ENCODE measurements at regions not wholly inside any gene's neighbourhood (a gene's known extent, or its start where the extent isn't known, plus 50 kb on each side); places are given as distances from the start of the nearest gene placed in this dataset.

GRCh38 chr6:44606504-44606903 is 219.0 kb downstream of the CDC5L start:
- H3K4me3 ChIP-seq (ENCODE audit: low read depth, low read length): no peak overlapping the region
- TF ChIP-seq CTCF (IDR thresholded peaks at IDR 0.05; ENCODE audit: low read depth, low read length): no peak

- H3K4me3 ChIP-seq (ENCODE audit: low read depth, low read length): no peak overlapping the region
- TF ChIP-seq CTCF (IDR thresholded peaks at IDR 0.05; ENCODE audit: low read depth, low read length): no peak
These were observed 219.5 kb downstream of the CDC5L start for GRCh38 chr6:44606976-44607375.

- no peak for TF ChIP-seq CTCF (IDR thresholded peaks at IDR 0.05; ENCODE audit: low read depth, low read length)
- no peak overlapping the region for H3K4me3 ChIP-seq (ENCODE audit: low read depth, low read length)
These were observed 220.7 kb downstream of the CDC5L start for GRCh38 chr6:44608175-44608574.

- no peak for TF ChIP-seq CTCF (IDR thresholded peaks at IDR 0.05; ENCODE audit: low read depth, low read length)
- H3K4me3 ChIP-seq (ENCODE audit: low read depth, low read length): no peak overlapping the region
These were observed 221.6 kb downstream of the CDC5L start for GRCh38 chr6:44609051-44609612.

GRCh38 chr6:44614396-44614795 is 226.9 kb downstream of the CDC5L start:
- H3K4me3 ChIP-seq (ENCODE audit: low read depth, low read length): no peak overlapping the region
- no peak for TF ChIP-seq CTCF (IDR thresholded peaks at IDR 0.05; ENCODE audit: low read depth, low read length)

GRCh38 chr6:44615621-44616020 is 228.1 kb downstream of the CDC5L start:
- H3K4me3 ChIP-seq (ENCODE audit: low read depth, low read length): no peak overlapping the region
- no peak for TF ChIP-seq CTCF (IDR thresholded peaks at IDR 0.05; ENCODE audit: low read depth, low read length)

GRCh38 chr6:44617416-44617815 is 229.9 kb downstream of the CDC5L start:
- H3K4me3 ChIP-seq (ENCODE audit: low read depth, low read length): no peak overlapping the region
- no peak for TF ChIP-seq CTCF (IDR thresholded peaks at IDR 0.05; ENCODE audit: low read depth, low read length)
